Gastrocnemius medialis (tissue), 4 donors: ENCODE measurements at regions not wholly inside any gene's neighbourhood (a gene's known extent, or its start where the extent isn't known, plus 50 kb on each side); places are given as distances from the start of the nearest gene placed in this dataset.
"Not testable (repeated sequence)": the region's sequence is repeated elsewhere in the genome, so short reads cannot be mapped to it uniquely, and the experiment has no call there.

ENCODE experiments used
- ATAC-seq, 2 donors: fragments of 150-250 bp; one replicate each; pipeline ENCODE4 v1.9.1; 2016
- DNase-seq, 2 donors: peaks; one replicate each; pipeline ENCODE4 v3.0.0-alpha.2; 2019
- H3K27ac ChIP-seq, 4 donors: fragments of 200-600 bp; sonication (generic); 1 replicate in 1 of 4; 2 replicates in 3 of 4; pipeline ENCODE4 v1.5.1; 2016 to 2018; ENCODE audit warnings: mild to moderate bottlenecking in 2 of 4, moderate library complexity in 1 of 4
- H3K27me3 ChIP-seq, 3 donors: fragments of 200-600 bp; sonication (generic) in 2 of 3; 1 replicate in 1 of 3; 2 replicates in 2 of 3; pipeline versions ENCODE4 v1.5.1 to v1.6.0; 2016 to 2019; ENCODE audit warnings: mild to moderate bottlenecking in 1 of 3, moderate library complexity in 1 of 3
- H3K36me3 ChIP-seq, 2 donors: fragments of 200-600 bp; sonication (generic) in 1 of 2; one replicate each; pipeline ENCODE4 v1.5.1; 2017 to 2018
- H3K4me1 ChIP-seq, 2 donors: fragments of 200-600 bp; sonication (generic) in 1 of 2; one replicate each; pipeline ENCODE4 v1.5.1; 2016 to 2017; ENCODE audit warnings: mild to moderate bottlenecking in 2 of 2
- H3K4me3 ChIP-seq, 4 donors: fragments of 200-600 bp; sonication (generic) in 3 of 4; 1 replicate in 1 of 4; 2 replicates in 3 of 4; pipeline ENCODE4 v1.5.1; 2016 to 2019; ENCODE audit warnings: mild to moderate bottlenecking in 2 of 4
- H3K9me3 ChIP-seq, 3 donors: fragments of 200-600 bp; sonication (generic) in 2 of 3; 1 replicate in 1 of 3; 2 replicates in 2 of 3; pipeline ENCODE4 v1.5.1; 2016 to 2019
- POLR2A ChIP-seq, 2 donors: fragments of 450-650 bp; IDR thresholded peaks; one replicate each; pipeline ENCODE4 v1.6.1; 2017; ENCODE audit warnings: antibody characterized with exemption in 2 of 2, mild to moderate bottlenecking in 2 of 2, moderate library complexity in 2 of 2
- in situ Hi-C, 4 donors: fragments of 200-750 bp; cut with MboI; loops; one replicate each; pipeline versions ENCODE4 v1.15.0 to v1.8.0; 2017; ENCODE audit warnings: low sequenced_read_pairs in 4 of 4
- intact Hi-C: fragments of 100-400 bp; cut with DNase I; formaldehyde crosslinking; loops from one replicate; pipeline ENCODE4 v1.15.1; 2023; ENCODE audit warnings: low total_unique reads
- TF ChIP-seq, protein P1 (sequence below), 5 experiments: fragments of 450-650 bp in 3 of 5; fragments of 200-600 bp in 2 of 5; sonication (generic) in 2 of 5; IDR thresholded peaks in 4 of 5; conservative IDR thresholded peaks in 1 of 5; 1 replicate in 4 of 5; 2 replicates in 1 of 5; pipeline ENCODE4 v1.5.1; 2016 to 2019; ENCODE audit warnings: antibody characterized with exemption in 5 of 5, mild to moderate bottlenecking in 3 of 5, moderate library complexity in 3 of 5

DNA sequence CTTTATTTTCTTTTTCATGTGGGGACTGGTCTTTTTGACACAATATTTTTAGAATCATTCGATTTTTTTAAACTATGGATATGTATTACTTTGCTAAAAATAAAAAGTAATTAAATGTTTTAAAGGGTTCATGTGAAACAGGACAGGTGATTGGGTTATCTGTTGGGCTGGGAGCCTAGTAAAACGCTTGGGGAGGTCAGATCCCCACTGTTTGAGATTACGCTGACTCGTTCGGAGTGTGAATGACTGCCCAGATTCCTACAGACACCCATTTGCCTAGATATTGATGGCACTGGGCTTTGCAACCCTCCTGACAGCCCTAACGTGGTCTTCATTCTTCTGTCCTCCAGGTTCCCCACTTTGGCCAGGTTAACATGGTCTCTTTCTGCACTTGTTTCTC, 62.9 kb upstream of the UBASH3B start:
- in situ Hi-C loops (loop anchor here in 1 of 4 donors (25.0 kb wide), 1 partner anchor 445 kb away; no protein-coding TSS in a partner anchor), intact Hi-C loops (no loop called here)
- Histone ChIP-seq H3K27ac (no peak overlapping the region), H3K4me1 (no peaks in the 10 kb centered on the region), H3K36me3 (no peaks in the 10 kb centered on the region), H3K4me3 (no peak overlapping the region), H3K27me3 (peaks cover 0 to 14% (median 0%) of the 10 kb centered on the region in 3 donors), H3K9me3 (no peaks in the 10 kb centered on the region)
- TF ChIP-seq, protein P1, sequence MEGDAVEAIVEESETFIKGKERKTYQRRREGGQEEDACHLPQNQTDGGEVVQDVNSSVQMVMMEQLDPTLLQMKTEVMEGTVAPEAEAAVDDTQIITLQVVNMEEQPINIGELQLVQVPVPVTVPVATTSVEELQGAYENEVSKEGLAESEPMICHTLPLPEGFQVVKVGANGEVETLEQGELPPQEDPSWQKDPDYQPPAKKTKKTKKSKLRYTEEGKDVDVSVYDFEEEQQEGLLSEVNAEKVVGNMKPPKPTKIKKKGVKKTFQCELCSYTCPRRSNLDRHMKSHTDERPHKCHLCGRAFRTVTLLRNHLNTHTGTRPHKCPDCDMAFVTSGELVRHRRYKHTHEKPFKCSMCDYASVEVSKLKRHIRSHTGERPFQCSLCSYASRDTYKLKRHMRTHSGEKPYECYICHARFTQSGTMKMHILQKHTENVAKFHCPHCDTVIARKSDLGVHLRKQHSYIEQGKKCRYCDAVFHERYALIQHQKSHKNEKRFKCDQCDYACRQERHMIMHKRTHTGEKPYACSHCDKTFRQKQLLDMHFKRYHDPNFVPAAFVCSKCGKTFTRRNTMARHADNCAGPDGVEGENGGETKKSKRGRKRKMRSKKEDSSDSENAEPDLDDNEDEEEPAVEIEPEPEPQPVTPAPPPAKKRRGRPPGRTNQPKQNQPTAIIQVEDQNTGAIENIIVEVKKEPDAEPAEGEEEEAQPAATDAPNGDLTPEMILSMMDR (IDR thresholded peaks at IDR 0.05 in 4 of 5, conservative IDR thresholded peaks at IDR 0.05 in 1 of 5) = no peak
- no peak for TF ChIP-seq POLR2A (IDR thresholded peaks at IDR 0.05)
- no peak for DNase-seq
- no peak for ATAC-seq

GRCh38 chr11:122584670-122585069, 70.9 kb upstream of the UBASH3B start:
- DNase-seq (no peak), ATAC-seq (no peak)
- Histone ChIP-seq H3K36me3 (no peaks in the 10 kb centered on the region), H3K9me3 (no peaks in the 10 kb centered on the region), H3K27me3 (no peaks in the 10 kb centered on the region), H3K4me3 (no peak overlapping the region), H3K4me1 (peaks cover 0 to 3% of the 10 kb centered on the region in 2 donors), H3K27ac (no peak overlapping the region)
- in situ Hi-C loops = loop anchor here in 2 of 4 donors (10.0 to 25.0 kb wide), 2 partner anchors 270 to 453 kb away; no protein-coding TSS in a partner anchor
- TF ChIP-seq, protein P1 (IDR thresholded peaks at IDR 0.05 in 4 of 5, conservative IDR thresholded peaks at IDR 0.05 in 1 of 5) = no peak
- TF ChIP-seq POLR2A (IDR thresholded peaks at IDR 0.05) = no peak
- intact Hi-C loops = no loop called here

DNA sequence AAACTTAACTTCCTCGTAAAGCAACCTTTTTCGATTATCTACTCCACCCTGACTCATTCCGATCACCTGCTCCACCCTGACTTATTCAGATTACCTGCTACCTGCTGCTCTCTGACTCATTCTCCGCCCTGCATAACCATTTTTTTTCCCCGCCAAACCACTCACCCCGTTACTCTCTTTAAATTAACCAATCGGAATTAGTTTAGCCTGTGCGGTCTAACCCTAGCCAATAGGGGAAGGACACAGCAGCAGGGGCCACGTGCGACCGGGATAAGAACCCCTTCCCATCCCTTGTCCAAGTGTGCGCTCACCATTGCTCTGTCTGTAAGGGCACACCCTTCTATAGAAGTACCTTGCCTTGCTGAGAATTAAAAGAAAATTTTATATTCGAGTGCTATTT, 75.5 kb upstream of the UBASH3B start:
- not testable (repeated sequence) for H3K4me1 ChIP-seq, H3K4me3 ChIP-seq, H3K36me3 ChIP-seq, ATAC-seq, DNase-seq, H3K9me3 ChIP-seq, H3K27me3 ChIP-seq, H3K27ac ChIP-seq
- in situ Hi-C loops = loop anchor here in 2 of 4 donors (10.0 to 25.0 kb wide), 2 partner anchors 275 to 457 kb away; no protein-coding TSS in a partner anchor
- intact Hi-C loops = loop anchor here (1.0 to 2.0 kb wide), 2 partner anchors 201 to 275 kb away; no protein-coding TSS in a partner anchor

DNA sequence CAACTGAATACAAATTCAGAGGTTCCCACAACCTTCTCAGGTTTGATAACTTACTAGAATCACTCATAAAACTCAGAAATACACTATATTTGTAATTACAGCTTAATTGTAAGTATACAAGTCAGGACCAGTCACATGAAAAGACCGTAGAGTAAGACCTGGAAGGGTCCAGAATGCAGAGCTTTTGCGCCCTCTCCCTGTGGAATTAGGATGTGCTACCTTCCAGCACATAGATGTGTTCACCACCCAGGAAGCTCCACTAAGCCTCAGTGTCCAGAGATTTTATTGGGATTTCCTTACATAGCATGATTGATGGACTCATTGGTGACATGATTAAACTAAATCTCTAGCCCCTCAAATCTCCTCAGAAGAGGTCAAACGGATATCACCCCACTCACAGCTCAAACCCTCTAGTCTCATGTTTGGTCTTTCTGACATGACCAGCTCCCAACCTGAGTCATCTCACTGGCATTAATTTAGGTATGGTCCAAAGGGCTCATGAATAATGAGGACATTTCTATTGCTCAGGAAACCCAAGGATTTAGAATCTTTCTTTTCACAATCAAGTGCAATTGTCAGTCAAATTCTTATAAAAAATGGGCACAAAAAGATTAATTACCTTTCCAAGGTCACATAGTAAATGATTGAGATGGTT, 77.2 kb upstream of the UBASH3B start:
- H3K4me1 ChIP-seq = peaks cover 0 to 3% of the 10 kb centered on the region in 2 donors
- no peaks in the 10 kb centered on the region for H3K27me3 ChIP-seq
- H3K36me3 ChIP-seq = no peaks in the 10 kb centered on the region
- ATAC-seq (no peak), DNase-seq (no peak)
- in situ Hi-C loops (loop anchor here in 1 of 4 donors (25.0 kb wide), 1 partner anchor 459 kb away; no protein-coding TSS in a partner anchor), intact Hi-C loops (no loop called here)
- no peaks in the 10 kb centered on the region for H3K9me3 ChIP-seq
- H3K27ac ChIP-seq = no peak overlapping the region
- TF ChIP-seq POLR2A (IDR thresholded peaks at IDR 0.05) = no peak
- TF ChIP-seq, protein P1 (IDR thresholded peaks at IDR 0.05 in 4 of 5, conservative IDR thresholded peaks at IDR 0.05 in 1 of 5) = no peak
- H3K4me3 ChIP-seq = no peak overlapping the region

DNA sequence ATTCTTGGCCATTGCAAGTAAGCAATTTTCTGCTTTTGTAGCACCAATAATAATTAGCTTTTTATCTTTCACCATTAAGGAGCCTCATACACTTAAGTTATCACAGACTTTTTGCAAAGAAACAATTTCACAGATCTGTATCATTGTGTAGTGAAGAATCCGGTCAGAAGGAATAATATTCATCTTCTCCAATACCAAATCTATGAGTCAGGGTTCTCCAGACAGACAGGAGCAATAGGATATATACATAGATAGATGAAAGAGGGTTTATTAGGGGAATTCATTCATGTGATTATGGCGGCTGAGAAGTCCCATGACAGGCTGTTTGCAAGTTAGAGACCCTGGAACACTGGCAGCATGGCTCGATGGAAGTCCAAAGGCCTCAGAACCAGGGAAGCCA, 82.9 kb upstream of the UBASH3B start:
- no peaks in the 10 kb centered on the region for H3K9me3 ChIP-seq
- no peak for ATAC-seq
- H3K27me3 ChIP-seq = no peaks in the 10 kb centered on the region
- TF ChIP-seq POLR2A (IDR thresholded peaks at IDR 0.05) = no peak
- TF ChIP-seq, protein P1 (IDR thresholded peaks at IDR 0.05 in 4 of 5, conservative IDR thresholded peaks at IDR 0.05 in 1 of 5) = no peak
- H3K4me3 ChIP-seq = no peak overlapping the region
- intact Hi-C loops (no loop called here), in situ Hi-C loops (no loop called here)
- no peaks in the 10 kb centered on the region for H3K36me3 ChIP-seq
- no peak overlapping the region for H3K27ac ChIP-seq
- H3K4me1 ChIP-seq = no peaks in the 10 kb centered on the region
- DNase-seq = no peak
